Panc1 (cell line): ENCODE measurements at regions not wholly inside any gene's neighbourhood (a gene's known extent, or its start where the extent isn't known, plus 50 kb on each side); places are given as distances from the start of the nearest gene placed in this dataset.

Source experiments
- REST ChIP-seq, 2 experiments: IDR thresholded peaks; 2 replicates each; pipeline ENCODE4 v1.6.1; 2011 to 2012; ENCODE audit warnings: low read depth in 2 of 2, control low read depth in 1 of 2, low read length in 1 of 2, mild to moderate bottlenecking in 1 of 2, moderate library complexity in 1 of 2; ENCODE audit not compliant: insufficient read depth in 1 of 2
- TF ChIP-seq, protein P1 (sequence below): fragments of 450-650 bp; IDR thresholded peaks from 2 replicates; pipeline ENCODE4 v1.5.1; 2017; ENCODE audit warnings: mild to moderate bottlenecking

- no peak for TF ChIP-seq REST (IDR thresholded peaks at IDR 0.05; ENCODE audit: insufficient read depth in 1 of 2, low read depth in 2 of 2, low read length in 1 of 2)
- TF ChIP-seq, protein P1, sequence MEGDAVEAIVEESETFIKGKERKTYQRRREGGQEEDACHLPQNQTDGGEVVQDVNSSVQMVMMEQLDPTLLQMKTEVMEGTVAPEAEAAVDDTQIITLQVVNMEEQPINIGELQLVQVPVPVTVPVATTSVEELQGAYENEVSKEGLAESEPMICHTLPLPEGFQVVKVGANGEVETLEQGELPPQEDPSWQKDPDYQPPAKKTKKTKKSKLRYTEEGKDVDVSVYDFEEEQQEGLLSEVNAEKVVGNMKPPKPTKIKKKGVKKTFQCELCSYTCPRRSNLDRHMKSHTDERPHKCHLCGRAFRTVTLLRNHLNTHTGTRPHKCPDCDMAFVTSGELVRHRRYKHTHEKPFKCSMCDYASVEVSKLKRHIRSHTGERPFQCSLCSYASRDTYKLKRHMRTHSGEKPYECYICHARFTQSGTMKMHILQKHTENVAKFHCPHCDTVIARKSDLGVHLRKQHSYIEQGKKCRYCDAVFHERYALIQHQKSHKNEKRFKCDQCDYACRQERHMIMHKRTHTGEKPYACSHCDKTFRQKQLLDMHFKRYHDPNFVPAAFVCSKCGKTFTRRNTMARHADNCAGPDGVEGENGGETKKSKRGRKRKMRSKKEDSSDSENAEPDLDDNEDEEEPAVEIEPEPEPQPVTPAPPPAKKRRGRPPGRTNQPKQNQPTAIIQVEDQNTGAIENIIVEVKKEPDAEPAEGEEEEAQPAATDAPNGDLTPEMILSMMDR, result no peak
Observed at GRCh38 chr1:93751377-93752250, 70.0 kb upstream of the BCAR3 start.
